GM19023 (cell line): ENCODE measurements at regions not wholly inside any gene's neighbourhood (a gene's known extent, or its start where the extent isn't known, plus 50 kb on each side); places are given as distances from the start of the nearest gene placed in this dataset.
"Not testable (repeated sequence)": the region's sequence is repeated elsewhere in the genome, so short reads cannot be mapped to it uniquely, and the experiment has no call there.

Source experiments
- ATAC-seq: cut with Tn5 transposase; IDR thresholded peaks from one replicate; pipeline ENCODE4 v1.9.1; 2021; ENCODE audit warnings: mild to moderate bottlenecking, moderate library complexity; ENCODE audit not compliant: unreplicated experiment

DNA sequence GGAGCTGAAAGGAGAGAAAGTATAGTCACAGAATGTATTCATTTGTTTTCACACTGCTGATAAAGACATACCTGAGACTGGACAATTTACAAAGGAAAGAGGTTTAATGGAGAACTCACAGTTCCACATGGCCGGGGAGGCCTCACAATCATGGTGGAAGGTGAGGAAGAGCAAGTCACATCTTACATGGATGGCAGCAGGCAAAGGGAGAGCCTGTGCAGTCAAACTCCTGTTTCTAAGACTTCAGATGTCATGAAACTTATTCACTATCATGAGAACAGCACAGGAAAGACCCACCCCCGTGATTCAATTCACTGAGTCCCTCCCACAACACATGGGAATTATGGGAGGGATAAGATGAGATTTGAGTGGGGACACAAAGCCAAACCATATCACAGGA is 224.7 kb downstream of the LNPK start:
- ATAC-seq, result not testable (repeated sequence)

DNA sequence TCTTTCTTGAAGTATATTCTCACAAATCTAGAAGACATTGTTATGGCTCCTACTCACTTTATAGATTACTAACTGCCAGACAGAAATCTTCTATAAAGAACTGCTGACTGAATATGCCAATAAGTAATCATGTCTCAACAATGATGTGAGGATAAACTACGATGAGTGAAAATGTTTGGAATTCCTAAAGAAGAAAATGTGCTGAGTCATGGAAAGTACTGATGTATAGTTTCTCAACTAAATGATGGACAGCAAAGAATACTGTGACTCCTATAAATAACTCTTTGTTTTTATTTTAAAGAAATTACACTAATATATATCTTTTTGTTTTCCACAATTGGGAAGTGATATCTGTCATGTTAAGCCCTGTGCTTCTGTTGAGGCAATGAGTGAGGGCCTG is 232.9 kb downstream of the LNPK start:
- ATAC-seq, result no peak

DNA sequence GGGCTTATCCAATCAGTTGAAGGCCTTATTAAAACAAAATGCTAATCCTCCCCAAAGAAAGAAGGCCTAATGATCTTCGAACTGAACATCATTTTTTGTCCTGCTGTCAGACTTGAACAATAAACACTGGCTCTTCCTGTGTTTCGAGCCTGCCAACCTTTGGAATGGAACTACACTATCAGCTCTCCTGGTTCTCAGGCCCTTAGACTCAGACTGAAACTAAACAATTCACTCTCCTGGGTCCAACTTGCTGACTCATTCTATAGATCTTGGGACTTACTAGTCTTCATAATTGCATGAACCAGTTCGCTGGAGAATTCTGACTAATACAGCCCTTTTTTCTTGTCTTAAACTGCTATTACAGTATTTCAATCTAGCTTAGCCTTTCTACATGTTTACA is 235.2 kb downstream of the LNPK start:
- ATAC-seq, result no peak

- no peak for ATAC-seq
Observed at GRCh38 chr2:175755656-175756386, 246.2 kb downstream of the LNPK start.

- ATAC-seq, result no peak
Observed at GRCh38 chr2:175755169-175755568, 246.9 kb downstream of the LNPK start.

DNA sequence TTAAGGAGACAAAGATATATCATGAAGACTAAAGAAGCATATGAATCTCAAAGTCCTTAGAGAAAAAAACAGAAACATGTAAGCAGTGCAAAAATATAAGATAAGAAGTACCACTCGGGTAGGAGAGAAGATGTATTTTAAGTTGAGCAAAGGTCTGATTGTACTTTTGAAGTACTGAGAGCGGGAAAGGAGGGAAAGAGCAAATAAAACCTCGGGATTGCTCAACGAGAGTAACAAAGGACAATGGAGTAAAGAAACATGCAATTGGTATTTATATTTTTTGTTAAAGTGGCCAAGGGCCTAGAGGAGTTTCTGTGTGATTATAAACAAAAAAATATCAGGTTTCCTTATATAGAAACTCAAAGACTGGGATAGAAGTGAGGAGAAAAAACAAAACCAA is 251.9 kb downstream of the LNPK start:
- no peak for ATAC-seq

DNA sequence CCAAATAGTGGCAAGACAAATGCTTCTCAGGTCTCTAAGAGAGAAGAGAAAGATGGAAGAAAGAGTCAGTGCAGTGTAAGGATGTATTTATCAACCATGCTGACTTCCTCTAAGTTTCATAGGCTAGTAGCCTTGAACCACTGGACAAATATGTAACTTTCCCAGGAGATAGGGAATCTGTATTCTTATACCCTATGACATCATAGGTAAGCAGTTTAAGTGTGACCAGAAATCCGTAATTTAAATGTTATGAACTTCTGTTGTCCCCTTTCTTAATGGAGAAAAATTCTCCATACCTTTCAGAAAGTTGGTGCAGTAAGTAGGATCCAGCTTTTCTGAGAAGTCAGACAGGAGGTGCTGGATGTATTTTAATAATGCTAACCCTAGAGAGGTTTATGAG is 256.2 kb downstream of the LNPK start:
- no peak for ATAC-seq

DNA sequence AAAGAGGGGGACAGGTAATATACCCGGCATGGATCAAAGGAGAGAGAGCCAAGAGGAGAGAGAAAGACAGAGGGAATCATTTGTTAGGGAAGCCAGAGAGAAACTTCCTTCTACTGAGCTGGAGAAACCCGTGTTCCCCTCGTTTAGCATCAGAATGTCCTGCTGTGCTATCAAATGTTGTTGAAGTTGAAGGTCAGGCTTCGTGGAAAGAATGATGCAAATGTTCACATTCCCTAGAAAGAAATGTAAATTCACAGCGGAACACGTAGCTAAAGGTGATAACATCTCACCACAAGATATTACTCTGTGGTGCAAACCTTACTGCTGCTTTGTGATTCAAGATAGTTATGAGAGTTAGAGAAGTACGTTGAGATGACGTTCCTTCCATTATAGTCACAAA is 258.1 kb downstream of the LNPK start:
- ATAC-seq, result no peak

- ATAC-seq, result no peak
Observed at GRCh38 chr2:175743011-175743410, 259.1 kb downstream of the LNPK start.

- no peak for ATAC-seq
Observed at GRCh38 chr2:175742367-175742766, 259.7 kb downstream of the LNPK start.

DNA sequence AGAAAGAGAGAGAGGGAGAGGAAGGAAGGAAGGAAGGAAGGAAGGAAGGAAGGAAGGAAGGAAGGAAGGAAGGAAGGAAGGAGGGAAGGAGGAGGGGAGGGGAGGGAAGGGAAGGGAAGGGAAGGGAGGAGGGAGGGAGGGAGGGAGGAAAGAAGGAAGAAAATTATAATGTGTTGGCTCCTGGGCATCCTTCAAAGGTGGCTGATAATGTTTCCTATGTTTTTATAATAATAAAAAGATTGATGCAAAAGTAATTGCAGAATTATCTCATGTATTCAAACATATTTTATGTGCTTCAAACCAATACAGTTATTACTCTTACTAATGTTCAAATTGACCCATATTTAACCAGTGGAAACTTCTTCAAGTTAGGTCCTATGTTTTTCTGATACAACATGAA is 260.9 kb downstream of the LNPK start:
- no peak for ATAC-seq

DNA sequence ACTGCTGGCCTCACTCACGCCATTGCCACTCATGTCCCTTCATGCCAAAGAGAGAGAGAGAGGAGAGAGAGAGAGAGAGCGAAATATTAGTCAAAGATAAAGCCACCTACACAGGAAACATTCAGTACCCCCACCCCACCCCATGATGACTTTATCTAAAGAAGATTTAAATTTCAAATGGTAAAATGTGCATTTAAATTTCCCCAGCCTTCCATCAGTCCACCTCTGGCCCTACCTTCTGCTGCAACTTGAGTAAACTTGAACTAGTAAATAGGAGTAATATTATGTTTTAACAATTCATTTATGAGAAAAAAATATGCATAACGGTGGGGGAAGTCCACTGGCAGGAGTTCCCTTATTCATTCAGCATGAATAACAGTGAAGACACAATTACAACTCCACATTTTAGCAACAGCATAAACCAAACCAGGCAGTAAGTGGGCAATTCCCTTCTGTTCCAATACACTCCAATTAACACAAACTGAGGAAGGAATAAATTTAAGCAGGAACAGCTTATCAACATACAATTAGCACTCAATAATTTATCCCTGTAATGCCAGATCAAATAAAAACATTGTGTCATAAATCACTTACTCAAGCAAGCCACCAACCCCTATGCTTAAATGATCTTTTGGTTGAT is 264.2 kb downstream of the LNPK start:
- no peak for ATAC-seq

GRCh38 chr2:175734686-175735085 is 267.4 kb downstream of the LNPK start:
- ATAC-seq, result no peak

DNA sequence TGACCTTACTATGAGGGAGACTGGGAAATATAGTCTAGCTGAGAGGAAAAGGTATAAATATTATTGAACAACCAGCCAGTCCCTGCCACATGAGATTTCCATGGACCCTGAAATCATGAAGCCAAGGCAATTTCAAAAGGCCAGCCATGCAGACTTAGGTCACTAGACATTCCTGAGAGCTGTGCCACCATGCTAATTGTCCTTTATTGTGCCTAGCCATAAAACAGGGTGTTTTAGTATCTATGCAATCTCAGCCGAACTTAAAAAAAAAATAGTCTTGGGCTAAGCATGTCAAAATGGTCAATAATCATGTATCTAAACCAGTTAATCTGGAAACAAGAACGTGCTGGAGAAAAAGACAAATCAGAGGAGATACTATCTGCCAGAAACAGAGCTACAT is 269.5 kb downstream of the LNPK start:
- ATAC-seq, result no peak

GRCh38 chr2:175730050-175730449 is 272.0 kb downstream of the LNPK start:
- no peak for ATAC-seq

- ATAC-seq, result no peak
Observed at GRCh38 chr2:175729049-175729706, 272.9 kb downstream of the LNPK start.

DNA sequence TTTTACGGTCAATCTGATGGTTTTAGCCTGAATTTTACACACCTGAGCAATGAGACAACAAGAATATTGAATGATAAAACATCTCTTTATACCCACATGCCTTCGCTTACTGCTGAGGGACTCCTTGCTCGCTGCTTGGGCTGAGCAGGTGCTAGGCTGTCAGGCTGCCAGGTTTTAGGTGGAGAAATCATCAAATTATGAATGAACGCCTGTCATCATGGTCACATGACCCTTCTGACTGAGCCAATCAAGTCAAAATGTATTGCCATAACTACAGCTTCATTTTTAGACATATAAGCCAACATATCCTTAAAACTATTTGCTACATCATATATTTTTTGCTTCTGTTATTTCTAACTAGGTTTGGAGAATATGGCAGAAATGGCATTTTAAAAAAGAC is 274.0 kb downstream of the LNPK start:
- ATAC-seq, result no peak

- no peak for ATAC-seq
Observed at GRCh38 chr2:175726223-175726622, 275.8 kb downstream of the LNPK start.

- no peak for ATAC-seq
Observed at GRCh38 chr2:175709248-175709647, 292.8 kb downstream of the LNPK start.

GRCh38 chr2:175707322-175707721 is 294.7 kb downstream of the LNPK start:
- no peak for ATAC-seq

GRCh38 chr2:175704568-175704967 is 297.5 kb downstream of the LNPK start:
- ATAC-seq, result not testable (repeated sequence)

- ATAC-seq, result no peak
Observed at GRCh38 chr2:175698061-175698460, 304.0 kb downstream of the LNPK start.
